RWPE2 (cell line): ENCODE measurements at regions not wholly inside any gene's neighbourhood (a gene's known extent, or its start where the extent isn't known, plus 50 kb on each side); places are given as distances from the start of the nearest gene placed in this dataset.
"Not testable (repeated sequence)": the region's sequence is repeated elsewhere in the genome, so short reads cannot be mapped to it uniquely, and the experiment has no call there.

ENCODE experiments used
- ATAC-seq: fragments of 200-7000 bp; cut with Tn5 transposase; 3 replicates; pipeline ENCODE4 v1.9.1; 2021; ENCODE audit warnings: low read depth
- DNase-seq: peaks from one replicate; pipeline ENCODE4 v3.0.0-alpha.2; 2020; ENCODE audit warnings: low spot score
- H3K27ac ChIP-seq: fragments of 450-650 bp; 2 replicates; pipeline ENCODE4 v1.5.1; 2017; ENCODE audit warnings: mild to moderate bottlenecking; ENCODE audit not compliant: poor library complexity, severe bottlenecking
- H3K27me3 ChIP-seq: fragments of 250-450 bp; sonication (Bioruptor Pico); 2 replicates; pipeline ENCODE4 v1.5.1; 2021; ENCODE audit warnings: mild to moderate bottlenecking, moderate library complexity; ENCODE audit not compliant: insufficient read depth, poor library complexity, severe bottlenecking
- H3K36me3 ChIP-seq: fragments of 250-450 bp; sonication (Bioruptor Pico); 2 replicates; pipeline ENCODE4 v1.5.1; 2020; ENCODE audit warnings: low read depth, mild to moderate bottlenecking, moderate library complexity
- H3K4me1 ChIP-seq: fragments of 250-450 bp; sonication (Bioruptor Pico); 2 replicates; pipeline ENCODE4 v1.5.1; 2021; ENCODE audit warnings: mild to moderate bottlenecking, moderate library complexity; ENCODE audit not compliant: insufficient read depth, poor library complexity, severe bottlenecking
- H3K4me3 ChIP-seq: fragments of 250-450 bp; sonication (Bioruptor Pico); 2 replicates; pipeline ENCODE4 v1.5.1; 2021; ENCODE audit warnings: mild to moderate bottlenecking, moderate library complexity; ENCODE audit not compliant: severe bottlenecking
- H3K9me3 ChIP-seq: fragments of 250-450 bp; sonication (Bioruptor Pico); 2 replicates; pipeline ENCODE4 v1.5.1; 2021; ENCODE audit warnings: mild to moderate bottlenecking, moderate library complexity; ENCODE audit not compliant: severe bottlenecking
- CTCF ChIP-seq: fragments of 450-650 bp; IDR thresholded peaks from one replicate; pipeline ENCODE4 v1.5.1; 2017; ENCODE audit warnings: mild to moderate bottlenecking, moderate library complexity; ENCODE audit not compliant: poor library complexity, severe bottlenecking

- ATAC-seq (no peak), DNase-seq (no peak)
- no peak for TF ChIP-seq CTCF
- Histone ChIP-seq H3K27ac (peak overlapping the region; percentile 95), H3K4me3 (no peak overlapping the region), H3K4me1 (peaks cover 43% of the 10 kb centered on the region), H3K36me3 (peaks cover 6% of the 10 kb centered on the region), H3K9me3 (no peaks in the 10 kb centered on the region), H3K27me3 (no peaks in the 10 kb centered on the region)
Measured at GRCh38 chr9:750249-750967, 91.1 kb upstream of the DMRT1 start.

- Histone ChIP-seq H3K27ac (peak overlapping the region; percentile 95), H3K27me3 (no peaks in the 10 kb centered on the region), H3K9me3 (no peaks in the 10 kb centered on the region), H3K4me3 (no peak overlapping the region), H3K4me1 (peaks cover 50% of the 10 kb centered on the region), H3K36me3 (no peaks in the 10 kb centered on the region)
- no peak for DNase-seq
- peak; percentile 43 for ATAC-seq
- TF ChIP-seq CTCF: no peak
Measured at GRCh38 chr9:751137-752051, 90.1 kb upstream of the DMRT1 start.

DNA sequence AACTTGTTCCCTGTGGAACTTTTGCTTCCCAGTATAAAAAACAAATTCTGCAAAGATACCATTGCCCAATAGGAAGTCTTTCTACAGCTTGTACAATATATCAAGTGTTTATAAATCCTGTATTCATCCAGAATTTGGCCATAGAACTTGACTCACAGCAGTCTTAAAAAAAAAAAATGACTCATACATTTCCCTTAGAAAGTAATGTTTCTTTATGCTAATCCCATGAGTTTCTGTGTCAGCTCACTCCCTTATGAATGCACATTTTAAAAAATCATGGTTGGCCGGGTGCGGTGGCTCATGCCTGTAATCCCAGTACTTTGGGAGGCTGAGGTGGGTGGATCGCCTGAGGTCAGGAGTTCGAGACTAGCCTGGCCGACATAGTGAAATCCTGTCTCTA lies 89.3 kb upstream of the DMRT1 start:
- peak overlapping the region; percentile 95 for H3K27ac ChIP-seq
- no peaks in the 10 kb centered on the region for H3K27me3 ChIP-seq
- H3K9me3 ChIP-seq: no peaks in the 10 kb centered on the region
- no peak for TF ChIP-seq CTCF
- DNase-seq (peak; percentile 61), ATAC-seq (peak; percentile 67)
- no peaks in the 10 kb centered on the region for H3K36me3 ChIP-seq
- peaks cover 50% of the 10 kb centered on the region for H3K4me1 ChIP-seq
- no peak overlapping the region for H3K4me3 ChIP-seq

DNA sequence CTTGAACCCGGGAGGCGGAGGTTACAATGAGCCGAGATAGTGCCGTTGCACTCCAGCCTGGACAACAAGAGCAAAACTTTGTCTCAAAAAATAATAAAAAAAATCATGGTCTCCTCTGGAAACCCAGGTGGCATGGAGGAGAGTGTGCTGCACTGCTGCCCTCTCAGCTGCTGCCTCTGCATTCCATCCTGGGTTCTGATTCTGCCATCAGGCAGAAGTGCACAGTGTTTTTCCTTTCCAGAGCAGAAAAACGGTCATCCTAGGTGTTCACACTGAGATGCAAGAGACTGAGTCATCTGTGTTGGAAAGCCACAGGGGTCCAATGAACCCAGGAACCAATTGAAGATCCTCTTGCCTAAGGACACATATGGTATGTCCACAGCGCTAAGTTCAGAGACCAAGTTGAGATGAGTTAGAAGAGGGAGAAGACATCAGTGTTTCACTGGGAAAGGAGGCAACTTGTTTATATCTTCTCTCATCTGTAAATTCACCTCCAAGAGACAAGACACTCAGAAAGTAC lies 88.8 kb upstream of the DMRT1 start:
- no peaks in the 10 kb centered on the region for H3K9me3 ChIP-seq
- peak overlapping the region; percentile 95 for H3K27ac ChIP-seq
- no peak for ATAC-seq
- no peak overlapping the region for H3K4me3 ChIP-seq
- TF ChIP-seq CTCF: no peak
- no peak for DNase-seq
- peaks cover 50% of the 10 kb centered on the region for H3K4me1 ChIP-seq
- no peaks in the 10 kb centered on the region for H3K27me3 ChIP-seq
- H3K36me3 ChIP-seq: no peaks in the 10 kb centered on the region

DNA sequence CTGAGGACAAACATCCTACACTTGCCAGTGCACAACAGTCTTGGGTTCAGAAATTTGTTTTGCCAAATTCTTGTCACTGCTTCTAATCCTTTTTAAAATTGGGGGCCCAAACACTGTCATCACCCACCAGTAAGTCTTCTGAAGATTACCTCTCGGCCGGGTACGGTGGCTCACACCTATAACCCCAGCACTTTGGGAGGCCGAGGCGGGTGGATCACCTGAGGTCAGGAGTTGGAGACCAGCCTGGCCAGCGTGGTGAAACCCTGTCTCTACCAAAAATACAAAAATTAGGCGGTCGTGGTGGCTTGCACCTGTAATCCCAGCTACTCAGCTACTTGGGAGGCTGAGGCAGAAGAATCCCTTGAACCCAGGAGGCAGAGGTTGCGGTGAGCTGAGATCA lies 87.8 kb upstream of the DMRT1 start:
- H3K36me3 ChIP-seq, H3K4me3 ChIP-seq, H3K27me3 ChIP-seq, DNase-seq, ATAC-seq, H3K27ac ChIP-seq, H3K9me3 ChIP-seq: not testable (repeated sequence)
- peaks cover 44% of the 10 kb centered on the region for H3K4me1 ChIP-seq
